DOHH2 (cell line): ENCODE measurements at regions not wholly inside any gene's neighbourhood (a gene's known extent, or its start where the extent isn't known, plus 50 kb on each side); places are given as distances from the start of the nearest gene placed in this dataset.

ENCODE experiments used
- H3F3A ChIP-seq: fragments of 200-600 bp; sonication (generic), shearing (Covaris generic); 2 replicates; pipeline ENCODE4 v1.6.0; 2016; ENCODE audit warnings: antibody characterized with exemption, mild to moderate bottlenecking; ENCODE audit not compliant: control insufficient read depth, insufficient read depth
- H3K27ac ChIP-seq: fragments of 200-600 bp; sonication (generic); 2 replicates; pipeline ENCODE4 v1.5.1; 2014; ENCODE audit warnings: low read depth, mild to moderate bottlenecking, low read length, moderate library complexity
- H3K27me3 ChIP-seq: fragments of 200-600 bp; sonication (generic); 2 replicates; pipeline ENCODE4 v1.6.1; 2014; ENCODE audit warnings: mild to moderate bottlenecking, low read length, mixed read lengths; ENCODE audit not compliant: control insufficient read depth
- H3K36me3 ChIP-seq: fragments of 200-600 bp; sonication (generic); 2 replicates; pipeline ENCODE4 v1.6.1; 2014; ENCODE audit warnings: mild to moderate bottlenecking, low read length, moderate library complexity, mixed read lengths; ENCODE audit not compliant: control insufficient read depth
- H3K4me1 ChIP-seq: fragments of 200-600 bp; sonication (generic); 2 replicates; pipeline ENCODE4 v1.6.1; 2014; ENCODE audit warnings: mild to moderate bottlenecking, low read length, mixed read lengths; ENCODE audit not compliant: control insufficient read depth
- H3K4me2 ChIP-seq: fragments of 200-600 bp; sonication (generic); 2 replicates; pipeline ENCODE4 v1.6.0; 2014; ENCODE audit warnings: mild to moderate bottlenecking, low read length, moderate library complexity
- H3K4me3 ChIP-seq: fragments of 200-600 bp; sonication (generic); 2 replicates; pipeline ENCODE4 v1.5.1; 2014; ENCODE audit warnings: mild to moderate bottlenecking, low read length, mixed read lengths
- H3K79me2 ChIP-seq: fragments of 200-600 bp; sonication (generic); 2 replicates; pipeline ENCODE4 v1.6.1; 2014; ENCODE audit warnings: mild to moderate bottlenecking, low read length, mixed read lengths; ENCODE audit not compliant: control insufficient read depth
- H3K9me2 ChIP-seq: fragments of 200-600 bp; sonication (generic); replicated peaks from 2 replicates; pipeline ENCODE4 v1.6.1; 2014; ENCODE audit warnings: mild to moderate bottlenecking, low read length, mixed read lengths; ENCODE audit not compliant: control insufficient read depth
- H3K9me3 ChIP-seq: fragments of 200-600 bp; sonication (generic); 2 replicates; pipeline ENCODE4 v1.6.1; 2014; ENCODE audit warnings: antibody characterized with exemption, low read length, mixed read lengths; ENCODE audit not compliant: control insufficient read depth, insufficient read depth
- H4K20me1 ChIP-seq: fragments of 200-600 bp; sonication (generic); 2 replicates; pipeline ENCODE4 v1.6.0; 2014; ENCODE audit warnings: low read depth, mild to moderate bottlenecking, antibody characterized with exemption, low read length, moderate library complexity; ENCODE audit not compliant: control insufficient read depth, insufficient read depth
- EZH2phosphoT487 ChIP-seq: fragments of 200-600 bp; sonication (generic); IDR thresholded peaks from 2 replicates; pipeline ENCODE4 v1.6.1; 2017; ENCODE audit warnings: borderline replicate concordance, mild to moderate bottlenecking, antibody characterized with exemption, low read length, moderate library complexity, mixed read lengths
- TF ChIP-seq, protein P1 (sequence below): fragments of 200-600 bp; sonication (generic); IDR thresholded peaks from one replicate; pipeline ENCODE4 v1.5.1; 2014; ENCODE audit warnings: antibody characterized with exemption, mild to moderate bottlenecking, low read depth, low read length; ENCODE audit not compliant: poor library complexity, severe bottlenecking

GRCh38 chr20:18973529-18974173, 160.1 kb downstream of the SCP2D1 start:
- H3K4me1 ChIP-seq, result no peaks in the 10 kb centered on the region
- no peaks in the 10 kb centered on the region for H3K9me3 ChIP-seq
- H3K4me3 ChIP-seq, result no peak overlapping the region
- no peaks in the 10 kb centered on the region for H3K9me2 ChIP-seq
- no peaks in the 10 kb centered on the region for H3K27me3 ChIP-seq
- H4K20me1 ChIP-seq, result no peaks in the 10 kb centered on the region
- no peaks in the 10 kb centered on the region for H3K79me2 ChIP-seq
- no peak for TF ChIP-seq EZH2phosphoT487
- TF ChIP-seq, protein P1, sequence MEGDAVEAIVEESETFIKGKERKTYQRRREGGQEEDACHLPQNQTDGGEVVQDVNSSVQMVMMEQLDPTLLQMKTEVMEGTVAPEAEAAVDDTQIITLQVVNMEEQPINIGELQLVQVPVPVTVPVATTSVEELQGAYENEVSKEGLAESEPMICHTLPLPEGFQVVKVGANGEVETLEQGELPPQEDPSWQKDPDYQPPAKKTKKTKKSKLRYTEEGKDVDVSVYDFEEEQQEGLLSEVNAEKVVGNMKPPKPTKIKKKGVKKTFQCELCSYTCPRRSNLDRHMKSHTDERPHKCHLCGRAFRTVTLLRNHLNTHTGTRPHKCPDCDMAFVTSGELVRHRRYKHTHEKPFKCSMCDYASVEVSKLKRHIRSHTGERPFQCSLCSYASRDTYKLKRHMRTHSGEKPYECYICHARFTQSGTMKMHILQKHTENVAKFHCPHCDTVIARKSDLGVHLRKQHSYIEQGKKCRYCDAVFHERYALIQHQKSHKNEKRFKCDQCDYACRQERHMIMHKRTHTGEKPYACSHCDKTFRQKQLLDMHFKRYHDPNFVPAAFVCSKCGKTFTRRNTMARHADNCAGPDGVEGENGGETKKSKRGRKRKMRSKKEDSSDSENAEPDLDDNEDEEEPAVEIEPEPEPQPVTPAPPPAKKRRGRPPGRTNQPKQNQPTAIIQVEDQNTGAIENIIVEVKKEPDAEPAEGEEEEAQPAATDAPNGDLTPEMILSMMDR, result no peak
- H3K27ac ChIP-seq, result no peak overlapping the region
- no peaks in the 10 kb centered on the region for H3F3A ChIP-seq
- no peaks in the 10 kb centered on the region for H3K36me3 ChIP-seq
- H3K4me2 ChIP-seq, result no peak overlapping the region

GRCh38 chr20:18974660-18975059, 161.1 kb downstream of the SCP2D1 start:
- no peak overlapping the region for H3K4me3 ChIP-seq
- H3K4me1 ChIP-seq, result no peaks in the 10 kb centered on the region
- no peaks in the 10 kb centered on the region for H3K36me3 ChIP-seq
- no peak overlapping the region for H3K27ac ChIP-seq
- no peaks in the 10 kb centered on the region for H3K27me3 ChIP-seq
- no peak overlapping the region for H3K4me2 ChIP-seq
- H3K79me2 ChIP-seq, result no peaks in the 10 kb centered on the region
- TF ChIP-seq, protein P1, result no peak
- no peak for TF ChIP-seq EZH2phosphoT487
- no peaks in the 10 kb centered on the region for H3F3A ChIP-seq
- no peaks in the 10 kb centered on the region for H3K9me3 ChIP-seq
- H4K20me1 ChIP-seq, result no peaks in the 10 kb centered on the region
- no peaks in the 10 kb centered on the region for H3K9me2 ChIP-seq

DNA sequence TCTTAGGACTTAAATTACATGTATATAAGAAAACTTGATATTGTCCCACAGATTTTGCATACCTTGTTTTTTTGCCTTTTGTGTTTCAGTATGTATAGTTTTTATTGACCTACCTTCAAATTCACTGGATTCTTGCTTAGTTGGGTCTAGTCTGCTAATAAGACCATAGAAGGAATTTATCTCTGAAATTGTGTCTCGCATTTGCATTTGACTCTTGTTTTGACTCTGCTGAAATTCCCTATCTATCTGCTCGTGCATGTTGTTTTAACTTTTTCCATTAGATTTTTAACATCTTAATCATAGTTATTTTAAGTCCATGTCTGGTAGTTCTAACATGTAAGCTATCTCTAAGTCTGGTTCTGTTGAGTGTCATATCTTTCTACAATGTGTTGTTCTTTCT, 163.9 kb downstream of the SCP2D1 start:
- no peaks in the 10 kb centered on the region for H3K36me3 ChIP-seq
- H3K79me2 ChIP-seq, result no peaks in the 10 kb centered on the region
- no peaks in the 10 kb centered on the region for H3K4me1 ChIP-seq
- H3K9me2 ChIP-seq, result no peaks in the 10 kb centered on the region
- H4K20me1 ChIP-seq, result no peaks in the 10 kb centered on the region
- H3K9me3 ChIP-seq, result no peaks in the 10 kb centered on the region
- H3K4me3 ChIP-seq, result no peak overlapping the region
- H3F3A ChIP-seq, result no peaks in the 10 kb centered on the region
- H3K27ac ChIP-seq, result no peak overlapping the region
- H3K4me2 ChIP-seq, result no peak overlapping the region
- TF ChIP-seq, protein P1, result no peak
- no peak for TF ChIP-seq EZH2phosphoT487
- H3K27me3 ChIP-seq, result no peaks in the 10 kb centered on the region
